Calu3 (cell line): ENCODE measurements at regions not wholly inside any gene's neighbourhood (a gene's known extent, or its start where the extent isn't known, plus 50 kb on each side); places are given as distances from the start of the nearest gene placed in this dataset.

ENCODE experiments used
- BruUV-seq: library from RNA; stranded (reverse); fragments of 400-500 nt; replicated peaks from 2 replicates; lab custom pipeline; 2021; lab: Mats Ljungman, UMichigan
- CTCF ChIA-PET: fragments of 300-600 bp; sonication (Branson Sonifier 250); formaldehyde crosslinking; loops from one replicate; lab custom pipeline; 2022; ENCODE audit warnings: antibody characterized with exemption; lab: Charles Lee
- DNase-seq: peaks from one replicate; pipeline ENCODE4 v3.0.0; 2022
- H3K27ac Mint-ChIP-seq: one replicate; pipeline ENCODE4 v1.8.0; 2022; ENCODE audit warnings: mixed read lengths; ENCODE audit not compliant: unreplicated experiment
- H3K27me3 Mint-ChIP-seq: one replicate; pipeline ENCODE4 v1.8.0; 2022; ENCODE audit warnings: mixed read lengths; ENCODE audit not compliant: unreplicated experiment
- H3K36me3 Mint-ChIP-seq: one replicate; pipeline ENCODE4 v1.8.0; 2022; ENCODE audit warnings: mild to moderate bottlenecking, moderate library complexity, mixed read lengths; ENCODE audit not compliant: insufficient read depth, unreplicated experiment
- H3K4me1 Mint-ChIP-seq: one replicate; pipeline ENCODE4 v1.8.0; 2022; ENCODE audit warnings: mild to moderate bottlenecking, low read depth, mixed read lengths; ENCODE audit not compliant: unreplicated experiment
- H3K4me3 Mint-ChIP-seq: one replicate; pipeline ENCODE4 v1.8.0; 2022; ENCODE audit warnings: mild to moderate bottlenecking, low read depth, moderate library complexity, mixed read lengths; ENCODE audit not compliant: unreplicated experiment
- H3K9me3 Mint-ChIP-seq: one replicate; pipeline ENCODE4 v1.8.0; 2022; ENCODE audit warnings: low read depth, mixed read lengths; ENCODE audit not compliant: unreplicated experiment
- CTCF ChIP-seq: fragments of 200-600 bp; IDR thresholded peaks from one replicate; pipeline ENCODE4 v1.8.0; 2022; ENCODE audit warnings: antibody characterized with exemption; ENCODE audit not compliant: unreplicated experiment
- intact Hi-C: fragments of 100-400 bp; cut with micrococcal nuclease; formaldehyde crosslinking; loops from one replicate; pipeline ENCODE4 v1.10.0; 2022; ENCODE audit not compliant: unreplicated experiment

- Mint-ChIP-seq H3K9me3 (no peaks in the 10 kb centered on the region), H3K4me3 (no peak overlapping the region), H3K27me3 (no peaks in the 10 kb centered on the region), H3K36me3 (no peaks in the 10 kb centered on the region), H3K4me1 (no peaks in the 10 kb centered on the region), H3K27ac (no peak overlapping the region)
- TF ChIP-seq CTCF = no peak
- no peak for DNase-seq
- no TSS peak for BruUV-seq
- intact Hi-C loops = no loop called here
- CTCF ChIA-PET = no interaction called here
Observed at GRCh38 chr13:36601186-36601585, 72.6 kb upstream of the SERTM1 start.

- H3K9me3 Mint-ChIP-seq = no peaks in the 10 kb centered on the region
- H3K27ac Mint-ChIP-seq = no peak overlapping the region
- H3K4me3 Mint-ChIP-seq = no peak overlapping the region
- H3K4me1 Mint-ChIP-seq = no peaks in the 10 kb centered on the region
- intact Hi-C loops = no loop called here
- no peak for DNase-seq
- H3K36me3 Mint-ChIP-seq = no peaks in the 10 kb centered on the region
- no TSS peak for BruUV-seq
- TF ChIP-seq CTCF = no peak
- CTCF ChIA-PET = interaction anchor here (1.2 kb wide), 2 partner anchors 11 to 15 kb away, joined by 3 read pairs; no protein-coding TSS in a partner anchor
- H3K27me3 Mint-ChIP-seq = no peaks in the 10 kb centered on the region
Observed at GRCh38 chr13:36606060-36606459, 67.8 kb upstream of the SERTM1 start.

- H3K27ac Mint-ChIP-seq = no peak overlapping the region
Observed at GRCh38 chr13:36608474-36608873, 65.3 kb upstream of the SERTM1 start.

GRCh38 chr13:36612230-36612629 lies 61.6 kb upstream of the SERTM1 start:
- intact Hi-C loops = no loop called here
- Mint-ChIP-seq H3K4me3 (no peak overlapping the region), H3K4me1 (no peaks in the 10 kb centered on the region), H3K27ac (no peak overlapping the region), H3K27me3 (no peaks in the 10 kb centered on the region), H3K36me3 (no peaks in the 10 kb centered on the region), H3K9me3 (no peaks in the 10 kb centered on the region)
- TF ChIP-seq CTCF = no peak
- CTCF ChIA-PET = no interaction called here
- BruUV-seq = no TSS peak
- DNase-seq = no peak

More at GRCh38 chr13:36608474-36608873, 65.3 kb upstream of the SERTM1 start:
- no peak for DNase-seq
- TF ChIP-seq CTCF = no peak
- H3K4me1 Mint-ChIP-seq = no peaks in the 10 kb centered on the region
- CTCF ChIA-PET = no interaction called here
- no peak overlapping the region for H3K4me3 Mint-ChIP-seq
- H3K36me3 Mint-ChIP-seq = no peaks in the 10 kb centered on the region
- no TSS peak for BruUV-seq
- intact Hi-C loops = no loop called here
- no peaks in the 10 kb centered on the region for H3K27me3 Mint-ChIP-seq
- no peaks in the 10 kb centered on the region for H3K9me3 Mint-ChIP-seq
